K562 (cell line): ENCODE measurements at regions not wholly inside any gene's neighbourhood (a gene's known extent, or its start where the extent isn't known, plus 50 kb on each side); places are given as distances from the start of the nearest gene placed in this dataset.
A peak's percentile ranks its signal among the peaks of the same experiment; 100 is the strongest.

ENCODE experiments used
- ARNT ChIP-seq, 2 experiments: fragments of 450-650 bp; IDR thresholded peaks; 2 replicates each; pipeline ENCODE4 v1.6.1; 2016; ENCODE audit warnings: mild to moderate bottlenecking in 1 of 2
- CBX8 ChIP-seq: fragments of 200-600 bp; sonication (generic); IDR thresholded peaks from 2 replicates; pipeline ENCODE4 v1.6.1; 2012; ENCODE audit warnings: borderline replicate concordance, mixed run types, low read depth, mild to moderate bottlenecking, moderate library complexity, mixed read lengths, low read length, control low read depth, inconsistent platforms; ENCODE audit not compliant: poor library complexity, severe bottlenecking; ENCODE audit errors: extremely low read depth
- CHAMP1 ChIP-seq: fragments of 450-650 bp; IDR thresholded peaks from 2 replicates; pipeline ENCODE4 v1.6.1; 2016; ENCODE audit warnings: mild to moderate bottlenecking
- DACH1 ChIP-seq: fragments of 450-650 bp; IDR thresholded peaks from 2 replicates; pipeline ENCODE4 v1.6.1; 2018; ENCODE audit not compliant: partially characterized antibody
- FOXJ3 ChIP-seq: sonication (generic); formaldehyde crosslinking; IDR thresholded peaks from 2 replicates; pipeline ENCODE4 v1.4.0; 2020; ENCODE audit warnings: mild to moderate bottlenecking, missing genetic modification reagents
- FOXK2 ChIP-seq, 2 experiments: fragments of 450-650 bp; IDR thresholded peaks in 1 of 2; conservative IDR thresholded peaks in 1 of 2; 2 replicates each; pipeline ENCODE4 v1.6.1; 2016; ENCODE audit warnings: low read depth in 2 of 2, mild to moderate bottlenecking in 1 of 2
- GATAD2A ChIP-seq: fragments of 450-650 bp; IDR thresholded peaks from 2 replicates; pipeline ENCODE4 v1.6.1; 2017
- LARP7 ChIP-seq: fragments of 450-650 bp; IDR thresholded peaks from 2 replicates; pipeline ENCODE4 v1.6.1; 2016
- POLR2B ChIP-seq: fragments of 450-650 bp; IDR thresholded peaks from 2 replicates; pipeline ENCODE4 v1.6.1; 2018; ENCODE audit warnings: low read depth; ENCODE audit not compliant: partially characterized antibody
- RBM14 ChIP-seq: fragments of 200-400 bp; formaldehyde crosslinking; IDR thresholded peaks from 2 replicates; pipeline ENCODE4 v1.6.1; 2018; ENCODE audit warnings: low read depth, mild to moderate bottlenecking, low read length, moderate library complexity, borderline replicate concordance; ENCODE audit not compliant: insufficient read depth
- RBM34 ChIP-seq: fragments of 200-400 bp; formaldehyde crosslinking; IDR thresholded peaks from 2 replicates; pipeline ENCODE4 v1.6.1; 2018; ENCODE audit warnings: low read length, borderline replicate concordance; ENCODE audit not compliant: insufficient read depth
- SMAD4 ChIP-seq: fragments of 250-450 bp; sonication (Bioruptor Pico); conservative IDR thresholded peaks from 2 replicates; pipeline ENCODE4 v1.8.0; 2021; ENCODE audit warnings: inconsistent platforms, mild to moderate bottlenecking, moderate library complexity
- SMARCA5 ChIP-seq: fragments of 450-650 bp; IDR thresholded peaks from 2 replicates; pipeline ENCODE4 v1.6.1; 2016
- TBP ChIP-seq: optimal IDR thresholded peaks from 2 replicates; pipeline ENCODE3; 2011; ENCODE audit warnings: low read depth, low read length, improper control_type of control experiment
- THAP12 ChIP-seq: fragments of 250-450 bp; sonication (Bioruptor Pico); IDR thresholded peaks from 2 replicates; pipeline ENCODE4 v1.9.0; 2021; ENCODE audit warnings: mild to moderate bottlenecking, inconsistent platforms
- ZC3H11A ChIP-seq: IDR thresholded peaks from 2 replicates; pipeline ENCODE4 v1.6.1; 2012; ENCODE audit warnings: low read depth, low read length, improper control_type of control experiment
- TF ChIP-seq, protein P1 (sequence below): sonication (generic); formaldehyde crosslinking; IDR thresholded peaks from 2 replicates; pipeline ENCODE4 v1.4.0; 2020; ENCODE audit warnings: mild to moderate bottlenecking, missing genetic modification reagents

DNA sequence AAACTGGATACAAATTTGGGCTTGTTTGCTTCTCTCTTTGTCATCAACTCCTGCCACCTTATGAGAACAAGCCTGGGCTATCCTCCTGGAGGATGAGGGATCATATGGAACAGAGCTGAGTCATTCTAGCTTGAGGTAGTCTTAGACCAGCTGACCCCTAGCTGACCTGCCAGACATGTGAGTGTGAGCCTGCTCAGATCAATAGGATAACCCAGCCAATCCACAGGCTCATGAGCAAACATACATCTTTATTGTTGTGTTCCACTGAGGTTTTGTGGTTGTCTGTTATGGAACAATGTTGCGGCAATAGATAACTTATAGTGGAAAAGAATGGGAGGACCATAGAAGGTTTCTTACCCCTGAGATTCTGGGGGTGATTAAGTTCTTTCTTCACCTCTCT lies 54.5 kb upstream of the FAM180A start (continued):
- TF ChIP-seq, protein P1, sequence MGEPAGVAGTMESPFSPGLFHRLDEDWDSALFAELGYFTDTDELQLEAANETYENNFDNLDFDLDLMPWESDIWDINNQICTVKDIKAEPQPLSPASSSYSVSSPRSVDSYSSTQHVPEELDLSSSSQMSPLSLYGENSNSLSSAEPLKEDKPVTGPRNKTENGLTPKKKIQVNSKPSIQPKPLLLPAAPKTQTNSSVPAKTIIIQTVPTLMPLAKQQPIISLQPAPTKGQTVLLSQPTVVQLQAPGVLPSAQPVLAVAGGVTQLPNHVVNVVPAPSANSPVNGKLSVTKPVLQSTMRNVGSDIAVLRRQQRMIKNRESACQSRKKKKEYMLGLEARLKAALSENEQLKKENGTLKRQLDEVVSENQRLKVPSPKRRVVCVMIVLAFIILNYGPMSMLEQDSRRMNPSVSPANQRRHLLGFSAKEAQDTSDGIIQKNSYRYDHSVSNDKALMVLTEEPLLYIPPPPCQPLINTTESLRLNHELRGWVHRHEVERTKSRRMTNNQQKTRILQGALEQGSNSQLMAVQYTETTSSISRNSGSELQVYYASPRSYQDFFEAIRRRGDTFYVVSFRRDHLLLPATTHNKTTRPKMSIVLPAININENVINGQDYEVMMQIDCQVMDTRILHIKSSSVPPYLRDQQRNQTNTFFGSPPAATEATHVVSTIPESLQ (CRISPR knock-in tag): no peak
- TF ChIP-seq POLR2B (no peak), ZC3H11A (no peak), TBP (peak; percentile 20), GATAD2A (no peak), SMARCA5 (no peak), SMAD4 (CRISPR knock-in tag) (peak; percentile 75), RBM34 (no peak), FOXJ3 (no peak), LARP7 (no peak), FOXK2 (conservative IDR thresholded peaks at IDR 0.05 in 1 of 2, IDR thresholded peaks at IDR 0.05 in 1 of 2; ENCODE audit: low read depth in 2 of 2) (no peak), CBX8 (no peak), THAP12 (CRISPR knock-in tag) (no peak), RBM14 (no peak), ARNT (IDR thresholded peaks at IDR 0.05) (no peak), CHAMP1 (no peak), DACH1 (peak; percentile 44)
